ENCODE measurements at regions not wholly inside any gene's neighbourhood (a gene's known extent, or its start where the extent isn't known, plus 50 kb on each side); places are given as distances from the start of the nearest gene placed in this dataset.

GRCh38 chr13:31963631-31964030 is 67.9 kb upstream of the FRY start:
- no peak overlapping the region for H3K9ac ChIP-seq (ENCODE audit: low read depth, low read length)
- H2AK5ac ChIP-seq (ENCODE audit: low read depth, low read length), result no peak overlapping the region
- no peaks in the 10 kb centered on the region for H3K9me3 ChIP-seq (ENCODE audit: control insufficient read depth, insufficient read depth, low read length)
- peaks cover 8% of the 10 kb centered on the region; the same call in 1 of the 2 replicates for H3K4me1 ChIP-seq (ENCODE audit: control insufficient read depth, insufficient read depth, low read length)
- in situ Hi-C loops (cut with MboI; ENCODE audit: low sequenced_read_pairs) (no loop called here), dilution Hi-C loops (cut with HindIII; ENCODE audit: low sequenced_read_pairs, unreplicated experiment) (no loop called here), intact Hi-C loops (cut with micrococcal nuclease) (no loop called here)
- no peak overlapping the region for H2BK5ac ChIP-seq (ENCODE audit: low read depth, low read length, poor library complexity, severe bottlenecking)
- DNase-seq (no peak), ATAC-seq (ENCODE audit: low read depth) (no peak)
- no peak overlapping the region for H2AFZ ChIP-seq (replicated peaks; ENCODE audit: low read length, poor library complexity)
- H4K8ac ChIP-seq (ENCODE audit: low read depth in 2 of 2, low read length in 2 of 2), result no peak overlapping the region
- no peak overlapping the region for H2BK20ac ChIP-seq (ENCODE audit: low read depth, low read length)
- H4K20me1 ChIP-seq (ENCODE audit: insufficient read depth, low read length), result no peaks in the 10 kb centered on the region
- H3K4me3 ChIP-seq (ENCODE audit: insufficient read depth, low read depth, low read length), result no peak overlapping the region
- no peaks in the 10 kb centered on the region for H3K27me3 ChIP-seq (ENCODE audit: control insufficient read depth, insufficient read depth, low read length)
- no peak overlapping the region for H3K56ac ChIP-seq (ENCODE audit: extremely low read depth, insufficient read depth, low read length)
- H3K36me3 ChIP-seq (ENCODE audit: control insufficient read depth, insufficient read depth, low read length), result no peaks in the 10 kb centered on the region
- H2AK9ac ChIP-seq (replicated peaks; ENCODE audit: low read depth, low read length, poor library complexity), result no peak overlapping the region
- no peak overlapping the region for H2BK15ac ChIP-seq (ENCODE audit: low read depth, low read length)
- H3K9me1 ChIP-seq (ENCODE audit: insufficient read depth, low read length), result 0 out of 2 replicates have a peak, but pooled peaks cover 3% of the 10 kb centered on the region
- H3K79me1 ChIP-seq (ENCODE audit: low read depth in 1 of 2, low read length in 2 of 2), result no peaks in the 10 kb centered on the region
- no peak for TF ChIP-seq NFE2L2 (IDR thresholded peaks at IDR 0.05; ENCODE audit: low read depth, low read length)
- TF ChIP-seq RFX5 (IDR thresholded peaks at IDR 0.05; ENCODE audit: low read depth, low read length), result no peak
- no peak overlapping the region for H3K23ac ChIP-seq (ENCODE audit: low read depth, low read length)
- H3K18ac ChIP-seq (ENCODE audit: low read depth, low read length), result no peak overlapping the region
- no peak overlapping the region for H3K4me2 ChIP-seq (ENCODE audit: low read depth, low read length)
- H4K91ac ChIP-seq (ENCODE audit: insufficient read depth, low read depth, low read length), result no peak overlapping the region
- BruUV-seq (replicated peaks), result no TSS peak
- no peak overlapping the region for H3K4ac ChIP-seq (ENCODE audit: low read depth, low read length)
- no peak overlapping the region for H3K27ac ChIP-seq (ENCODE audit: insufficient read depth, low read length)
- H4K5ac ChIP-seq (ENCODE audit: low read depth, low read length), result no peak overlapping the region
- no CpG with 5 or more reads among the region's 1 CpG for WGBS, 2 experiments (ENCODE audit: extremely low coverage in 2 of 2, insufficient read length in 1 of 2)
- H2BK120ac ChIP-seq (ENCODE audit: low read depth, low read length), result no peak overlapping the region
- H3K14ac ChIP-seq (replicated peaks; ENCODE audit: low read depth, low read length), result no peak overlapping the region
- ChIA-PET POLR2A (ENCODE audit: unreplicated experiment) (interaction anchor here (0.5 kb wide), 1 partner anchor 195 kb away, joined by 6 read pairs; no protein-coding TSS in a partner anchor), CTCF (no interaction called here)
